HG03565 (cell line): ENCODE measurements at regions not wholly inside any gene's neighbourhood (a gene's known extent, or its start where the extent isn't known, plus 50 kb on each side); places are given as distances from the start of the nearest gene placed in this dataset.

Experiments
- ATAC-seq: cut with Tn5 transposase; IDR thresholded peaks from one replicate; pipeline ENCODE4 v1.9.1; 2021; ENCODE audit warnings: mild to moderate bottlenecking, moderate library complexity; ENCODE audit not compliant: unreplicated experiment

DNA sequence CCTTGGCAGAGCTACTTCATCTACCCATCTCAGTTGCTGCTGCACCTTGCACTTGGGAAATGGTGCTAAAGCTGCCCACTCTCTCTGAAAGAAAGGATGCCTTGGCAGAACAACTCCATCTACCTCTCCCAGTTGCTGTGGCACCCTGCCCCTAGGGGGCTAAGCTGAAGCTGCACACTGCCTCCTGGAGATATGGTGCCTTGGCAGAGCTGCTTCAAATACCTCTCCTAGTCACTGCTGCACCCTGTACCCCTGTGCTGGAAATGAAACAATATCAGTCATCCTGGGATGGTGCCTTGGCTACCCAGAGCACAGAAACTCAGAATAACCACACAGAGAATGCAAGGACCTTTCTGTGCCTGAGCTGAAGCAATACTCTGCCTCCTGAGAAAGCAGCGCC is 615.8 kb downstream of the DIAPH3 start:
- ATAC-seq = no peak

DNA sequence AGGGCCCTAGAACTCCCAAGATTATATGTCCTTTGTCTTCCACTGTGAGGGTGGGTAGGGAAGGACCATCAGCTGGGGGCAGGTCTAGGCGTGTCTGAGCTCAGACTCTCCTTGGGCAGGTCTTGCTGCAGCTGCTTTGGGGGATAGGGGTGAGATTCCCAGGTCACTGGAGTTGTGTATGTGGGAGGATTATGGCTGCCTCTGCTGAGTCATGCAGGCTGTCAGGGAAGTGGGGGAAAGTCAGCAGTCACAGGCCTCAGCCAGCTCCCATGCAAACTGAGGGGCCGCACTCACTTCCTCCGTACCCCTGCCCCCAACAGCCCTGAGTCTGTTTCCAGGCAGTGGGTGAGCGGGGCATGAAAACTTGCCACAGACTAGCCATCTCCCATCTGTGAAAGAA is 600.8 kb downstream of the DIAPH3 start:
- no peak for ATAC-seq

GRCh38 chr13:59566561-59566960 is 597.2 kb downstream of the DIAPH3 start:
- no peak for ATAC-seq

DNA sequence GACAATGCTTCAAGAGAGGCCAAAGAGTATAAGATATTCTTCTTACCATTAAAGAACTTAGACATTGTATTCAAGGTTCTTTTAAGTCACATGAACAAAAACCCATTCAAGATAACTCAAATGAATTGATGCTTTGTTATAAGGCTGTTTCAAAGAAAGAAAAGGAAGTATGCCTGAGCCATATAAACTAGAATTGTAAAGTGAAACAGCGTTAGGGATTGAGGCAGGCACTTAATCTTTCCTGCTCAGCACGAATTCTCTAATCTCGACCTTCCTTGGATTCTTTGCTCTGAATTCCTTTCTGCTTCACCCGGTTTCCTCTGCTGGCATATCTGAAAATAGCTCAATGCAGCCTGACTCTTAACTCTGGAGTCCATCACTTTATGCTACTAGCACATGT is 595.4 kb downstream of the DIAPH3 start:
- ATAC-seq = no peak

DNA sequence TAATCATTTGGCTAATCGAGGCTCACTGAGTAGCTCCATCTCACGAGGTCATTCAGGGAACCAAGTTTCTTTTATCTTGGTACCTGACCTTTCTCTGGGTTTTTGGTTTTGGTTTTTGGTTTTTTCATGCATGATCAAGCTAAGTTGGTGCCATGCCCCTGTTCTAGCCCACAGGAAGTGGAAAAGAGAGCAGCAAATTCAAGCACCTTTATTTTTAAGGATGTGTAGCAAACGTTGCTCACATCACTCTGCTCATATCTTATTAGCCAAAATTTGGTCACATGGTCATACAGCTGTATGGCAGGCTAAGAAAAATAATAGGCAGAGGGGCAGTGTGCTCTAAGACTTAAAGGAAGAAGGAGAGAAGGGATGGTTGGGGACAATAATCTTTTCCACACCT is 593.5 kb downstream of the DIAPH3 start:
- no peak for ATAC-seq

DNA sequence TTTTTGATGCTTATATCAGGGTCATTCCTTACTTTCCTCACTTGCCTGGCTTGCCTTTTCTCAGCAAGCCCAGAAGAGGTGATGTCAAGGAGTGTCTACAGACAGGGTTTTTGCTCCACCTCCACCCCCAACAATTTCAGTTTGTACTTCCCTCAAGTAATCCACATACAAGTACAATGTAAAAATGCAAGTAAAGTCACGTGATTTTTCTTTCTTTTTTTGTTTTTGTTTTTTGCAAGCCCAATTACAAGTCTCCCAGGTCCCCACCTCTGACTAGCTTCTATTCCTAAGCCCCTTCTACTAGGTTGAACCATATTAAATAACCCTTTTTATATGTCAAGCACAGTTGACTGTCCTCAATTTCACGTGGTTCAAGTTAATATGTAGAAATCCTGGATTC is 579.6 kb downstream of the DIAPH3 start:
- no peak for ATAC-seq

GRCh38 chr13:59584761-59585670 is 578.7 kb downstream of the DIAPH3 start:
- no peak for ATAC-seq

DNA sequence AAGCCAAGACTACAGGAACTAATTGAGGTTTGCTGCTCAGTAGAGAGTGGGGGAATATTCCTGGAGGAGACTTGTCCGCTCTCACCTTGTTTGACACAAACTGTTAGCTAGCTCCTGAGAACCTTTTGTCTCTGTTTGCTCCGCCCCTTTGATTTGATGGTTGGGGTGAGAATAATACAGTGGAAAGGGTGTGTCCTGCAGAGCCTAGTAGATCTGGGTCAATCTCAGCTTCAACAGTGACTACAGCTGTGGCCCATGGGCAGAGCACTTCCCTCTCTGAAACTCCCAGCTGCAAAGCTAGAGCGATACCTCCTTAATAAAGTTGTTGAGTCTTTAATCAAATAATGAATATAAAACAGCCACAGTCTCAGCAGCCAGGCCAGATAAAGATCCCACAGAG is 576.7 kb downstream of the DIAPH3 start:
- no peak for ATAC-seq

DNA sequence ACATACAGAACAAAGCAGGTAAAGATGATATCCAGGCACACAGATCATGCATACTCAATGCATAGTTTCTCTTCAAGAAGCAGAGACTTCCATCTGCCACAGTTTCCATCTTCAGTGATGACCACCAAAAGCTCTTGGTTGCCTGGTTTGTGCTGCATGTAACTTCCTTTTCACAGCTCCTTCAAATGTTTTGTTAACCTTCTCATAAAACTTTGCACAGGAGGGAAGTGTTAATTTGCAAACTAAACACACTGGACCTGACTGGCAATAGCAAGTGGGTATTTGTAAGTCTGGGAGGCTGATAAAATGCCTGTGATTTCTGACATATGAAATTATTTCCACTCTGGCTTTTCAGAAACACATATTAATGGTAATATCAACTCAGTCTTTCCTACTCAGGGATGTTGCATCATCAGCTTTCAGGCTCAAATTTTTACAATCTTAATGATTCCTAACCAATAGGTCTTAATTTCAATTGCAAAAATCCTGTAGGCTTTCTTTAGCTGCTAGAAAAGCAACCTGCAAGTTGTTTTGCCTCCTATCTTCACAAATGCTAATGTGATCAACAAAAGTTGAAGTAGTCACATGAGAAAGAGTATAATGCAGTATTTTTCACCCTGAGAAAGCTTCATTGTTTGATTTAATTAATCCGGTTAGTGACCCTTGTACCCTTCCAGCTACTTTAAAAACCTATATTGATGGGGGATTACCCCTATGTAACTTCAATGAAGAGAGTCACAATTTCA is 575.6 kb downstream of the DIAPH3 start:
- no peak for ATAC-seq

DNA sequence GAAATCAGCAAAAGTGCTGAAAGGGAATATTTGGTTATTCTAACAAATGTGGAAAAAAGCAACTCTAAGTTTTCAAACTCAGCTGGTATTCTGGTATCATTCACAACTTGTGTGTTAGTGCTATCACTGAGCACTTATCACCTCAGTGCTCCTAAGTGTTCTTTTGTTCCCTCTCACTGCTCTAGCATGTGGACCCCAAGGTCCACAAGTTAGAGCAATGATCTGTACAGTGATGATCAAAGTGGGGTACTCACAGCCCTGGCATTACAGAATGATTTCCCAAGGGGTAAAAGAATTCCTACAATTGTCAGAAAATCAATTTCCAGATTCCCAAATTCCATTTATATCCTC is 575.0 kb downstream of the DIAPH3 start:
- no peak for ATAC-seq

GRCh38 chr13:59601993-59602392 is 561.7 kb downstream of the DIAPH3 start:
- no peak for ATAC-seq

DNA sequence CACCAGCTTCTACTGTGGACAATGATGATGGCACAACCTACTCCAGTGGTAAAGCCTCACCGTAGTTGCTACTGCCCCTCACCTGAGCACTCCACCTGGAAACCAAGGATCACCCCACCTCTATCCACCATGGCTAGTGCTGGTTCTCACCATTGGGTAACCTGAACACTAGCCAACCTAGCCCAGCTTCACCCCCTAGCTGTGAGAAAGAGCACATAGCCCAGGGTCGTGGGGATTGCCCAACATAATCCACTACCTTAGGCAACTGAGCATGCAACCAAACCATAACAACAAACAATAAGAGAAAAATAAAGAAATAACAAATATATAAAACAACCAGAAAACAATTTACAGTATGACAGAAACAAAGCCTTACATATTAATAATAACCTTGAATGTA is 560.1 kb downstream of the DIAPH3 start:
- ATAC-seq = no peak

GRCh38 chr13:59607172-59607571 is 556.6 kb downstream of the DIAPH3 start:
- no peak for ATAC-seq

- peak; percentile 43 for ATAC-seq
These were observed 555.9 kb downstream of the DIAPH3 start for GRCh38 chr13:59607780-59608233.

DNA sequence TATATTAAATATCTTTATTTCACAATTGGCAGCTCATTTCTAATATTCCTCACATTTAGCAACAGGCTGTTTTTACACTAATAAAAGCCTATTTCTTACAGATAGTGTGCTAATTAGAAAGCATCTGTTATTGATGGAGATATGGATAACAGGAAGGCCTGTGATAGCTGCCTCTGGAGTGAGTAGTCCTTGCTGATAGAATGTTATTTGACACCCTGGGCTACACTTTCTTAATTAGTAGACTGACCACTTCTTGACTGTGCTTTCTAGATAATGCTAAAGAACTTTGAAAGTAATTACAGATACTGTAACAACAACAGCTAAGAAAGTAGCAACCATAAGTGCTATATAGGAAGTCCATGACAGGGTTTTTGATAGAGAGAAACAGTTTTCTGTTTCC is 554.3 kb downstream of the DIAPH3 start:
- ATAC-seq = no peak
